ENCODE measurements at regions not wholly inside any gene's neighbourhood (a gene's known extent, or its start where the extent isn't known, plus 50 kb on each side); places are given as distances from the start of the nearest gene placed in this dataset.

GRCh38 chr4:184270808-184271413, 53.2 kb upstream of the ENPP6 start:
- no peak for TF ChIP-seq CTCF (IDR thresholded peaks at IDR 0.05; ENCODE audit: low read length)
- TF ChIP-seq EZH2 (IDR thresholded peaks at IDR 0.05; ENCODE audit: borderline replicate concordance, low read length): no peak
